ENCODE measurements at regions not wholly inside any gene's neighbourhood (a gene's known extent, or its start where the extent isn't known, plus 50 kb on each side); places are given as distances from the start of the nearest gene placed in this dataset.

DNA sequence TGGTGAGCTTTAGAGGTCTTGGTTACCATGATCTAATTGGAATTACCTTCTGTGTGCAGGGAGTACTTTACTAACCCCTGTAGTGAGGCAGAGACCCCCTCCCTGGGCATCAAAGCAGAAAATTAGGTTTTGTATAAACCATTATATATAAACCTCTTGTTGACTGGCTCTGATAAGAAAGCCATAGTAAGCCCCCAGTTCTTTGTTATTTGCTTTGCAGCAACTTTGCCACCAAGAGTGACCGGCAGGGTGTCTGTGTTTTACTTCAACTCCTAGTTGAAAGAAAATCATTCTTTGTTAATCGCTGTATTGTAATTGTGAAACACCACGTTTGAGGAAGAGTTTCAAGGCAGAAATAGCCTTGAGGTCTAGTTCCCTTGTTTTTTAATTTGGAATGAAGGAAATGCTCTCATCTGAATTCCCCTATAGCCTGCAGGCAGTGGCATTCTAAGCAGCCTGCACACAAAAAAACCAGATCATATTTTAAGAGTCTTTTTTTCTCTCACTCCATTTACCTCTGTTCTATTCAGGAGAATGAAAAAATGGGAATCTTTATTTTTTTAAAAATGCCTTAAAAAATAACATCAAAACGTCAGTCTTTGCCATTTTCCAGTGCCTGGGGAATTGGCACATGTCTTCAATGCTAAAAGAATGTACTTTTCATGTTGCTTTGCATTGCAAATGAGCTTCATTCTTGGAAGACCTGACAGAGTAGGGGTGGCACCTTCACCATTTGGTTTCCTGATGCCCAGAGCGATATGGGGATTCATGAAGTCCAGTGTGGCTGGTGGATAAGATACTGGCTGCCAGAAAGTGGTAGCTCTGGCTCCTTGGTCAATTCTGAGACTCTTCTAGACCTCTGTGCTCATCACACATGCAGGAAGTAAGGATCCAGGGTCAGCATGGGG is 338.1 kb downstream of the SLC4A3 start:
- ATAC-seq: no peak
- DNase-seq: no peak
- intact Hi-C loops (cut with DNase I): no loop called here

GRCh38 chr2:219967247-219968245 is 340.1 kb downstream of the SLC4A3 start:
- ATAC-seq: no peak
- DNase-seq: no peak
- intact Hi-C loops (cut with DNase I): no loop called here

DNA sequence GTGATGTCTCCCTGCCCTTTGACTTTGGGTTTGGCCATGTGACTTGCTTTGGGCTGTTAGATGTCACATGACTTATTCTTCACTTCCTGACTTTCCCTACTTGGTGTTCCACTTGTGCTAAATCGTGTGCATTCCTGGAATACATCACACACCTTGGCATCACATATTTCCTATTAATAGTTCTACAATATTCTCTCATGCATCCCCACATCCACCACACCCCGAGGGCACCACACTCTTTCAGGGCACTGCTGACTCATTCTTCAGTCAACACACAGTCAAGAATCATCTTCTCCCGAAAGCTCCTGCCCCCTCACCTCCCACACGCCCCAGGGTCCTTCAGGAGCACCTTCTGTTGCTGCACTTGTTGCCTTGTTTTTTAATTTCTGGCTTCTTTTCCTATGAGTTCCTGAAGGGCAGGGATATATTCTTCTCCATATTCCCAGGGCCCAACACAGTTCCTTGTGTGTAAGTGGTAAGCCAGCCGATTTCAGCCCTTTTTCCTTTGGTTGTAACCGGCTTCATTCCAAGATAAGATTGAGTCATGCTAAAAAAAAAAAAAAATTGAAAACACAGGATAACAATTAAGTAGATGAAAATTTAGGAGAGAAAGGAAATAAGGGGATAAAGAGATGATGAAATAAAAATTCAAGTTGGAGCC is 341.4 kb downstream of the SLC4A3 start:
- intact Hi-C loops (cut with DNase I): no loop called here
- DNase-seq (no peak), ATAC-seq (peak in 1 of 2 donors; percentile 27)

- intact Hi-C loops (cut with DNase I): no loop called here
- ATAC-seq: no peak
- no peak for DNase-seq
Measured at GRCh38 chr2:219969508-219969907, 342.1 kb downstream of the SLC4A3 start.

DNA sequence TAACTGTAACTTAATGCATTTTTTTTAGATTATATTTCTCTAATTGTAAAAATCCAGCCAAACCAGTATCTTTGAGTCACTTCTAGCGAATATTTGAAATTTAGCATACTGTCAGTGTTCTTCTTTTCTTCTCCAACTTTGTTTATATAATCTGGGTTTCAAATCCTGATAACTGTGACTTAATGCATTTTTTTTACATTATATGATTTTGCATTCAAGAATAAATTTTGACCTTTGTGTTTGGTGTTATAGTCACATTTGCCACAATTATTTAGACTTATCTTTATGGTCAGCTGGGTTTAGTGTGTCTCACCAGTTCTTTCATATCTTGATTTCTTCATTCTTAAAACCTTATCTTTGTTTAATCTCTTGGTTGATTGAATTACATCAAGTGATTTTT is 345.7 kb downstream of the SLC4A3 start:
- ATAC-seq: no peak
- intact Hi-C loops (cut with DNase I): no loop called here
- DNase-seq: no peak

- no peak for DNase-seq
- intact Hi-C loops (cut with DNase I): no loop called here
- no peak for ATAC-seq
Measured at GRCh38 chr2:219976871-219977270, 349.4 kb downstream of the SLC4A3 start.

- intact Hi-C loops (cut with DNase I): no loop called here
- DNase-seq: no peak
- no peak for ATAC-seq
Measured at GRCh38 chr2:219980638-219981037, 353.2 kb downstream of the SLC4A3 start.

DNA sequence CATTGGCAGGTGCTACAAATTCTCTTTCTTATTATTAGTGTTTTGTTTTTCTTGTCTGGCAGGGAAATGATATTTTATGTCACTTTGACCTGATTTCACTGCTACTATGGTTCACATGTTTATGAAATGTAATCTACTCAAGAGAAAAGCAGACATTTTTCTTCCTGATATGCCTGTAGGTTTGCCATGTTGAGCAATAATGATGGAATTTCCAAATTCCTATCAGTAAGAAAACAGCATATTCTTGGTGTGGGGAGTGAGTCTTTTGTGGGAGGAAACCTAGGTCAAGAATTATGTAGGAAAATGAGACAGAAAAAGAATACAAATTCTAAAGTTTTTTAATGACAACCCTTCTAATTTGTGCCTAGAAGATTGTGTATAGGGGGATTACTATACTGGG is 356.4 kb downstream of the SLC4A3 start:
- DNase-seq (no peak), ATAC-seq (peak in 1 of 2 donors; percentile 45)
- intact Hi-C loops (cut with DNase I): no loop called here

DNA sequence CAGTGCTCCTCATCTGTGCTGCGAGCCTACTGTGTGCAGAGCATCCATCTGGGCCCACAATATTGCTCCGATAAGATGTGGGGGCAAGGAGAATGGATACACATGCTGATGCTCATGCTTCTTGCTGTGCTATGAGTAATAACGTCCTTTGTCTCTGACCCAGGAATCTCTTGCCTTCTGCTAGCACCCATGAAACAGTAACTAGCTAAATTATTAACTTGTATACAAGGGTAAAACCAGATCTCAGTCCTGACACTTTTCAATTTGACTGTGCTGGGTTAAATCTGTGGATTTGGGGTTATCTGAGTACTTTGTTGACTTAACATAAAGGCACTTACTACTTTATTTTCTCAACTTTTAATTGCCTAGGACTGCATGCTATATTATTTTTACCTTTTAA is 357.6 kb downstream of the SLC4A3 start:
- intact Hi-C loops (cut with DNase I): no loop called here
- DNase-seq (no peak), ATAC-seq (no peak)

DNA sequence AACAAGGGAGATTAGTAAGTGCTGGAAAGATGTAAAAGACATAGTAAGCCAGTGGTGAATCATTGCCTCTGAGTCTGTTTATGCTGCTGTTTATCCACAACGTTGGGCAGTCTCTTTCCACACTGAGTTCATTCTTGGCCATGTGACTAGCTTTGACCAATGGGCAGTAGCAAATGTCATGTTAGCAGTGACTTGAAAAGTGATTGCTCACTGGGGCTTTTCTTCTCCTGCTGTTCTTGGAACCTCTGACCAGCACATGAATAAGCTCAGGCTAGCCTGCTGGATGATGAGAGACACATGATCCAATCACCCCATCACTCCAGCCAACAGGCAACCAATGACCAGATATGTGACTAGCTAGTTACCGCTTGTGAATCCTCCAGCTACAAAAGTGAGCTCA is 360.4 kb downstream of the SLC4A3 start:
- no peak for DNase-seq

GRCh38 chr2:219989744-219990143 is 362.3 kb downstream of the SLC4A3 start:
- ATAC-seq (no peak), DNase-seq (no peak)
- intact Hi-C loops (cut with DNase I): loop anchor here in 1 of 2 donors (10.0 kb wide), 1 partner anchor 695 kb away; no protein-coding TSS in a partner anchor

More for the DNA sequence above, 360.4 kb downstream of the SLC4A3 start:
- peak in 1 of 2 donors; percentile 69 for ATAC-seq
- intact Hi-C loops (cut with DNase I): no loop called here

DNA sequence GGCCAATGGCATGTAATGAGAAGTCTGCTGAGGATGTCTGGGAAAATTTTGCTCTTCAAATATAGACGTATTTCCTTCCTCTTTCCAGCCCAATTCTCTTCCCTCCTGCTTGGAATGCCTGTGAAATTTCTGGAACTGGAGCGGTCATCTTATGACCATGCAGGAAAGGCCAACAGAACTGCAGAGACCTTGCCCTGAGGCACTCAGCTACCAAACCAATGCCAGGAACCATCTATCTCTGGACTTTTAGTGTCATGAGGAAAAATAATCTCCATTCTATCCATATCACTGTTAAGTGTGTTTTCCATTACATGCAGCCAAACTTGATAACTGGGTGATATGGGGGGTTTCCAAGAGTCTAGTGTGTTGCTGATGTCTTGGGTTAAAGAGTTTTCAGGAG is 363.7 kb downstream of the SLC4A3 start:
- peak in 1 of 2 donors; percentile 47 for ATAC-seq

GRCh38 chr2:219995399-219995798 is 368.0 kb downstream of the SLC4A3 start:
- intact Hi-C loops (cut with DNase I): loop anchor here in 1 of 2 donors (10.0 kb wide), 1 partner anchor 689 kb away; no protein-coding TSS in a partner anchor
- ATAC-seq (no peak), DNase-seq (no peak)

More for the DNA sequence above, 363.7 kb downstream of the SLC4A3 start:
- DNase-seq: no peak
- intact Hi-C loops (cut with DNase I): loop anchor here in 1 of 2 donors (10.0 kb wide), 1 partner anchor 694 kb away; no protein-coding TSS in a partner anchor

DNA sequence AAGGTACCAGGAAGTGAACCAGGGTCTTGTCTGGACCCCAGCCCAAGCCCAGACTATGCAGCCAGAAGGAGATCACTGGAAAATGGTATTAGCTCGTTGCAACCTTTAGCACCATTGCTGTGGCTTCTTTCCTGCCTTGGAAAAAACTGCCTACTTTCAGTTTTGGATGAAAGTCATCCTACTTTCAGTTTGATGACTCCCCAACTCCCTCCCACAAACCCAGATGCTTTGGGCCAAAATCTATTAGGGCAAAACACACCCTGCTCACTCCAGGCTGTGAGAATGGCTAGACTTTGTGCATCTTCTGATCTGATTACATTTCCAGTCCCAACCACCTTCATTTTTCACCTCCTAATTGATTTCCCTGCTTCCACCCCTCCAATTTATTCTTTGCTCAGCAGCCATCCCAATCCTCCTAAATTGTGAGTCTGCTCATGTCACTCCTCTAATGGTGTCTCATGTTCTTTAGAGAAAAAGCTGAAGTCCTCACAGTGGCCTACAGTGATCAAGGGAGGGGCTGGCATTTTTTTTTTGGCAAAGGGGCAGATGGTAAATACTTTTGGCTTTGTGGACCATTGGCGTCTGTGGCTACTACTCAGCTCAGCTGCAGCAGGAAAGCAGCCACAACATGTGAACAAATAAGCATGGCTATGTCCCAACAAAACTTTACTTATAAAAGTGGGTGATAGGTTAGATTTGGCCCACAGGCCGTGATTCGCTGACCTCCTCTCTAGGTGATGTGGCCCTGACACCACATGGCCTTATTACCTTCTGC is 368.7 kb downstream of the SLC4A3 start:
- ATAC-seq: no peak
- DNase-seq: no peak
- intact Hi-C loops (cut with DNase I): loop anchor here in 1 of 2 donors (10.0 kb wide), 1 partner anchor 689 kb away; no protein-coding TSS in a partner anchor

DNA sequence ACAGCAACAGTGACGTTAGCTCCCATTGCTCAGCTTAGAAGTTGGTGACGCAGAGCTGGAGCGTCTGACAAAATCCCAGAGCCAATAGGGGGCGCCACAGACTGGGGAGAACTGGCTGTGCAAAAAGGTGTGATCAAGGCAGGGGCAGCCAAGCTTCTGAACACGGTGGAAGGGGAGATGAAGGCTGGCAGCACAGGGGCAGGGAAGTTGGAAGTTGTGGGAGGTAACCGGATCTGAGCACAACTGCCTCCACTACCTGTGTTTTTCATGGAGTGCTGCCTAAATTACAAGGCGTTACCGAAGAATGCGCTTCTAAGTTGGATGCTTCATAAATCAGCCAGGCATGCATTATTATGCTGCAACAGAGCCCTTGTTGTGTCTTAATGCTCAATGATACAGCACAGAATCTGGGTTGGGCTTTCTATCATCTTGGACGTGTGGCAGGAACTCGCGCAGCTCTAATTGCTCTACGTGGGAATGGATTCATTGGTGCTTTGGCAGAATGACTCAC is 370.0 kb downstream of the SLC4A3 start:
- ATAC-seq: peak; percentile 76 to 88
- intact Hi-C loops (cut with DNase I): loop anchor here in 1 of 2 donors (10.0 kb wide), 1 partner anchor 687 kb away; no protein-coding TSS in a partner anchor
- DNase-seq: peak; percentile 72

DNA sequence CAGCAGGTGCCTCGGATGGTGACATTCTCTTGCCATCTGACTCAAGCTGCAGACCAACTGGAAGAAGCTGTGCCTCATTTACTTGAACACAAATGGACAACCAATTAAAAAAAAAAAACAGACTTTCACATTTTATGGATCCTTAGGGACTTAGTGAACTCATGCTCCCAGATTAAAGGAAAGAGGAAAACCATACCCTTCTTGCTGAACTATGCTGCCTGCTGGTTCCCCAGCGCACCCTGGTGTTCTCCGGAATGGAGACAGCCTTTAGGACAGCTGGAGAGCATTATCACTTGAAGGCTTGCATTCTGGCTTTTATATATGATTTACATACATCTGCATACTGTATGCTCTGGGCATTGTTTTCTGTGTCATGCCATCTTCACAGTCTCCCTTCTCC is 370.7 kb downstream of the SLC4A3 start:
- intact Hi-C loops (cut with DNase I): loop anchor here in 1 of 2 donors (10.0 kb wide), 1 partner anchor 687 kb away; no protein-coding TSS in a partner anchor
- ATAC-seq (no peak), DNase-seq (no peak)

DNA sequence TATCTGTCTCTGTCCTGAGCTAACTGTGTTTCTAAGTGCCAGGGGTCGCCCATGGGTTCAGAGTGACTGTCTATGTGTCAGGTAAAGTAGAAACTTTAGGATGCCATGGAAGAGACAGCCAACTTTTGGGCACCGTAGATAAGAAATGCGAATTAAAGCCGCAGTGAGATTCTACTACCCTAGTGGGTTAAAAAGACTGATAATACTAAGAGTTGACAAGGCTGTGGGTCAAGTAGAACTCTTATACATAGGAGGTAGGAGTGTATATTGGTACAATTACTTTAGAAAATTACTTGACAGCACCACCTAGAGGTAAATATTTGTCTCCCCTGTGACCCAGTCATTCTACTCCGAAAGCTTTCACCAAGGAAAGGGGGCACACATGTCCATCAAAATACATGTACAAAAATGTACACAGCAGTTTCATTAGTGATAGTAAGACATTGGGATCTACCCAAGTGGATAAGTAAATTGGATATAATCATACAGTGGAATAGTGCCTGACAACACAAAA is 371.3 kb downstream of the SLC4A3 start:
- ATAC-seq (no peak), DNase-seq (no peak)
- intact Hi-C loops (cut with DNase I): loop anchor here in 1 of 2 donors (10.0 kb wide), 1 partner anchor 686 kb away; no protein-coding TSS in a partner anchor

GRCh38 chr2:220000080-220000479 is 372.6 kb downstream of the SLC4A3 start:
- ATAC-seq (no peak), DNase-seq (no peak)
- intact Hi-C loops (cut with DNase I): no loop called here
